ENCODE measurements at regions not wholly inside any gene's neighbourhood (a gene's known extent, or its start where the extent isn't known, plus 50 kb on each side); places are given as distances from the start of the nearest gene placed in this dataset.

DNA sequence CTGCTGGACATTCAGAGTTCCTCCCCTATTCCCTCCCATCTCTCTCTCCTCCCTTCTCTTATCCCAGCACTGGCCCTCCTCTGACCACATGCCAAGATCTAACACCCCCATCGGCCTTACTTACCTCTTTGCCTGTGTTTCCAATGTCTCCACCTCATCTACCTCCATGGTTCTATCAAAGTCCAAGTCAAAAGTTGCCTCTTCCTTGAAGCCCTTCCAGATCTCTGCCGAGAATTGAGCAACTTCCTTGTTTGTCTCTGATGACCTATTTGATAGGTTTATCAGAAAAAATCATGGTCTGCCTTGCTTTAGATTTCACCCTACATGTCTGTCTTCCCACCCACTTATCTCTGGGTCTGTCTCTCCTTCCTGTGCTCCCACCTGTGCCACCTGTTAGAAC lies 69.7 kb upstream of the ITGA11 start:
- Histone ChIP-seq H3K4me3 (no peak overlapping the region), H3K36me3 (no peaks in the 10 kb centered on the region), H3K27me3 (no peaks in the 10 kb centered on the region), H3K9me3 (no peaks in the 10 kb centered on the region), H3K4me1 (peaks cover 0 to 19% (median 15%) of the 10 kb centered on the region in 4 donors), H3K27ac (peak overlapping the region; percentile 58 to 72)
- intact Hi-C loops (cut with DNase I; ENCODE audit: low total_unique reads), result no loop called here
- no peak for DNase-seq
- TF ChIP-seq, protein P1, sequence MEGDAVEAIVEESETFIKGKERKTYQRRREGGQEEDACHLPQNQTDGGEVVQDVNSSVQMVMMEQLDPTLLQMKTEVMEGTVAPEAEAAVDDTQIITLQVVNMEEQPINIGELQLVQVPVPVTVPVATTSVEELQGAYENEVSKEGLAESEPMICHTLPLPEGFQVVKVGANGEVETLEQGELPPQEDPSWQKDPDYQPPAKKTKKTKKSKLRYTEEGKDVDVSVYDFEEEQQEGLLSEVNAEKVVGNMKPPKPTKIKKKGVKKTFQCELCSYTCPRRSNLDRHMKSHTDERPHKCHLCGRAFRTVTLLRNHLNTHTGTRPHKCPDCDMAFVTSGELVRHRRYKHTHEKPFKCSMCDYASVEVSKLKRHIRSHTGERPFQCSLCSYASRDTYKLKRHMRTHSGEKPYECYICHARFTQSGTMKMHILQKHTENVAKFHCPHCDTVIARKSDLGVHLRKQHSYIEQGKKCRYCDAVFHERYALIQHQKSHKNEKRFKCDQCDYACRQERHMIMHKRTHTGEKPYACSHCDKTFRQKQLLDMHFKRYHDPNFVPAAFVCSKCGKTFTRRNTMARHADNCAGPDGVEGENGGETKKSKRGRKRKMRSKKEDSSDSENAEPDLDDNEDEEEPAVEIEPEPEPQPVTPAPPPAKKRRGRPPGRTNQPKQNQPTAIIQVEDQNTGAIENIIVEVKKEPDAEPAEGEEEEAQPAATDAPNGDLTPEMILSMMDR (IDR thresholded peaks at IDR 0.05), result no peak

DNA sequence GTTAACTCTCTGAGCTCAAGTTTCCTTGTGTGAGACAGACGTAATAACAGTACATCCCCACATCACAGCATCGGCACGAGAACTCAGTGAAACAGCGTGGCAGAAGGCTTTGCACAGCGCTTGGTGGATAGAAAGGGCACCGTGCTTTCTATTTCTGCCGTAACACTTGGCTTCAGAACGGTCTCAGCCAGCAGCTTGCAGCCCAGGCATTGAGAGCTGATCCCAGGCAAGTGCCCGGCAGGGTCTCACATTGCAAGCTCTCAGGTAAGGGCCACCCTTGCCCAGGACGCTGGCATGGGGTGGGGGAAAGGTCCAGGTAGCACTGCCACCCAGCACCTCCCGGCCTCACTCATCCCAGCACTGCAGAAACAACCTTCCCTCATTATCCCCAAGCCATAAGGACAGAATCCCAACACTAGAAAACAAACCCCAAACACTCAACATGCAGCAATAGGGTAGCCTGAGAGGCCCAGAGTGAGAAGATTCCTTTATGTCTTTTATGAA lies 70.5 kb upstream of the ITGA11 start:
- intact Hi-C loops (cut with DNase I; ENCODE audit: low total_unique reads), result no loop called here
- DNase-seq, result no peak
- Histone ChIP-seq H3K9me3 (no peaks in the 10 kb centered on the region), H3K27ac (no peak overlapping the region), H3K4me3 (no peak overlapping the region), H3K27me3 (no peaks in the 10 kb centered on the region), H3K4me1 (peaks cover 0 to 19% (median 15%) of the 10 kb centered on the region in 4 donors), H3K36me3 (no peaks in the 10 kb centered on the region)
- TF ChIP-seq, protein P1 (IDR thresholded peaks at IDR 0.05), result no peak

DNA sequence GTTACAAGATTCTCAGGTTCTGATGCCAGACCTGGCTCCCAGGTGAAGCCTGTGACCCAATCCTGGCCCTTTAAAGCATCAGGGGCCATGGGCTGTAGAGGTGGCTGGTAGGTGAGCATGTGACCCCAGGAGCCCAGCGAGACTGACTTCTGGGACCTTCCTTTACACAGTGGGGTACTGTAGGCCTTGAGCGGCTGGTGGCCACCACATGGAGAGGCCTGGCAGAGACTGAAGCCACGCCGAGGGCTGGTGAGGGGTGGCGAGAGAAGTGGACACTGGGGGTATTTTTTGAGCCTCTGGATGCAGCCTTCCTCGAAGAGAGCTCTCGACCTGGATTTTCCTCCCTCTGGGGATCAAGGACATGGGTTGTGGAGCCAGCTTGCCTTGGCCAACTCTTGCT lies 71.2 kb upstream of the ITGA11 start:
- H3K36me3 ChIP-seq, result no peaks in the 10 kb centered on the region
- intact Hi-C loops (cut with DNase I; ENCODE audit: low total_unique reads), result no loop called here
- H3K9me3 ChIP-seq, result no peaks in the 10 kb centered on the region
- H3K27ac ChIP-seq, result no peak overlapping the region
- H3K4me1 ChIP-seq, result peaks cover 0 to 19% (median 15%) of the 10 kb centered on the region in 4 donors
- H3K4me3 ChIP-seq, result no peak overlapping the region
- TF ChIP-seq, protein P1 (IDR thresholded peaks at IDR 0.05), result no peak
- H3K27me3 ChIP-seq, result no peaks in the 10 kb centered on the region
- DNase-seq, result peak in 1 of 2 donors; percentile 37

DNA sequence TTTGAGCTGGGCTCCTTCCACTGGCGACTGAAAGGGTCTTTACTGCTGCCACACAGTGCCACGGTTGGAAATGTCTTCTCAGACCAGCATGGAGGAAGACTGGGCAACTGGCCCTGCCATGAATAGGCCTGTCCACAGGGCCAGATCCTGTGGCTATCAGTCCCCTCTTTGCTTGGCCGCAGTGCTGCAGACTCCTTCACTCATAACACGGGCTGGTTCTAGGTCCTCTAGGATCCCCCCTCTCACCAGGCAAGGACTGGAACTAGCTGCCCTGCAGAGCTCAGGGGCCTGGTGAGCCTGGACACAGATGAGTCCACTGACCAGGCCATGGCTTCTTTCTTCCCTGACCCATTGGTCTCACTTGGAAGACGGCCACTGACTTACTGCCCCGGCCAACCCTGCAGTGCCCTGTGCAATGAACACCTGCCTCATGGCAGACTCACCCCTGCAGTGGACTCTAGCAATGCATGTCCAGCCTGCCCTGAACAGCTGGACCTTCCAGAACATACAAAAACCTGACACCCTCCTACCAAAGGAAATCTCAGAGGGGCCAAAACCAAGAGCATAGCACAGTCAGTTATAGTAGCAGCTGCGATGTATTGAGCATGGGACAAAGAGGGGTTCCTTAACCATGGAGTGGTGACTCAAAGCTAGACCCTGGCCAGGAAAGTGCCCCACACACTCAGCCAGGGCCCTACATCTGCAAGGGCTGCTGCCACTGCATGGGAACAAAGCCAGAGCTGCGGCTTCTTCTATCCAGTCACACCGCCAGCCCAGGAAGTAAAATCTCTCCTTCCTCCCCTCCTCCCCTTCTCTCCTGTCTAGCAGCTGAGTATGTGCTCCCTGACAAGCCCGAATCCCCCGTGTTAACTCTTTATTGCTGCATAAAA lies 72.1 kb upstream of the ITGA11 start:
- Histone ChIP-seq H3K4me1 (peaks cover 0 to 19% (median 15%) of the 10 kb centered on the region in 4 donors), H3K4me3 (no peak overlapping the region), H3K36me3 (no peaks in the 10 kb centered on the region), H3K27me3 (no peaks in the 10 kb centered on the region), H3K27ac (no peak overlapping the region), H3K9me3 (no peaks in the 10 kb centered on the region)
- TF ChIP-seq, protein P1 (IDR thresholded peaks at IDR 0.05), result no peak
- DNase-seq, result peak in 1 of 2 donors; percentile 48
- intact Hi-C loops (cut with DNase I; ENCODE audit: low total_unique reads), result no loop called here

DNA sequence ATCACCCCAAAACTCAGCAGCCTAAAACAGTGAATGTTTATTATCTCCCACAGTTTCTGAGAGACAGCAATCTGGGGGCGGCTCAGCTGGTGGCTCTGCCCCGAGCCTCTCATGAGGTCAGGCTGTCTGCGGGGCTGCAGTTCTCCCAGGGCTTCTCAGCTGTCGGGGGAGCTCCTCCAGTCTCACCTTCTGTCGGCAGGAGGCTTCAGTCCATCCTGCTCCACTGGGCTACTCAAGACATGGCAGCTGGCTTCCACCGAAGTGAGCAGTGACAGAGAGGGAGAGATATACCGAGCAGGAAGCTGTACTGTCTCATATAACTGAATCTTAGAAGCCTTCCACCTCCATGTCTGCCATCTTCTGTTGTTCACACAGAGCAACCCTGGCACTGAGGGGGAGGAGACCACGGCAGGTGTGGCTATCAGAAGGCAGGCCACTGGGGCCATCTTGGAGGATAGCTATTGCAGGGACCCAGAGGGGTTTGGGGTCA lies 72.8 kb upstream of the ITGA11 start:
- H3K9me3 ChIP-seq, result no peaks in the 10 kb centered on the region

More for the DNA sequence above, 72.8 kb upstream of the ITGA11 start:
- TF ChIP-seq, protein P1 (IDR thresholded peaks at IDR 0.05), result no peak
- peak in 1 of 2 donors; percentile 29 for DNase-seq
- H3K27ac ChIP-seq, result no peak overlapping the region
- H3K4me3 ChIP-seq, result no peak overlapping the region
- H3K27me3 ChIP-seq, result no peaks in the 10 kb centered on the region
- H3K4me1 ChIP-seq, result peaks cover 0 to 19% (median 15%) of the 10 kb centered on the region in 4 donors
- no peaks in the 10 kb centered on the region for H3K36me3 ChIP-seq
- intact Hi-C loops (cut with DNase I; ENCODE audit: low total_unique reads), result no loop called here
